COLO668 (cell line): ENCODE measurements at regions not wholly inside any gene's neighbourhood (a gene's known extent, or its start where the extent isn't known, plus 50 kb on each side); places are given as distances from the start of the nearest gene placed in this dataset.

Experiments used
- DNase-seq: peaks from one replicate; lab custom pipeline; 2025; ENCODE audit not compliant: unreplicated experiment; lab: John Stamatoyannopoulos, UW

- no peak for DNase-seq
Observed at GRCh38 chr6:4563156-4563555, 213.0 kb upstream of the CDYL start.

- DNase-seq, result no peak
Observed at GRCh38 chr6:4561773-4562400, 214.3 kb upstream of the CDYL start.

- DNase-seq, result no peak
Observed at GRCh38 chr6:4561078-4561435, 215.1 kb upstream of the CDYL start.

GRCh38 chr6:4560221-4561077, 215.8 kb upstream of the CDYL start:
- no peak for DNase-seq

GRCh38 chr6:4559281-4559875, 216.8 kb upstream of the CDYL start:
- no peak for DNase-seq

GRCh38 chr6:4554645-4555044, 221.6 kb upstream of the CDYL start:
- no peak for DNase-seq

GRCh38 chr6:4553387-4553786, 222.8 kb upstream of the CDYL start:
- no peak for DNase-seq

GRCh38 chr6:4550227-4550597, 226.0 kb upstream of the CDYL start:
- DNase-seq, result no peak

GRCh38 chr6:4549556-4550226, 226.5 kb upstream of the CDYL start:
- DNase-seq, result no peak

- no peak for DNase-seq
Observed at GRCh38 chr6:4545893-4546292, 230.3 kb upstream of the CDYL start.

- no peak for DNase-seq
Observed at GRCh38 chr6:4543596-4543995, 232.6 kb upstream of the CDYL start.

- no peak for DNase-seq
Observed at GRCh38 chr6:4533576-4533975, 242.6 kb upstream of the CDYL start.

GRCh38 chr6:4531406-4531805, 244.8 kb upstream of the CDYL start:
- no peak for DNase-seq

GRCh38 chr6:4522453-4522852, 253.8 kb upstream of the CDYL start:
- no peak for DNase-seq

GRCh38 chr6:4521070-4521469, 255.1 kb upstream of the CDYL start:
- DNase-seq, result no peak

- no peak for DNase-seq
Observed at GRCh38 chr6:4518506-4518905, 257.7 kb upstream of the CDYL start.

- DNase-seq, result no peak
Observed at GRCh38 chr6:4516206-4516605, 260.0 kb upstream of the CDYL start.

- DNase-seq, result no peak
Observed at GRCh38 chr6:4513561-4513960, 262.6 kb upstream of the CDYL start.

GRCh38 chr6:4512051-4512471, 264.1 kb upstream of the CDYL start:
- DNase-seq, result no peak

- no peak for DNase-seq
Observed at GRCh38 chr6:4511641-4512020, 264.6 kb upstream of the CDYL start.

GRCh38 chr6:4510906-4511640, 265.1 kb upstream of the CDYL start:
- DNase-seq, result no peak
